Activated CD4-positive, alpha-beta T cell treated with anti-CD3 and anti-CD28 coated beads for 24 hours (primary cell): ENCODE measurements at regions not wholly inside any gene's neighbourhood (a gene's known extent, or its start where the extent isn't known, plus 50 kb on each side); places are given as distances from the start of the nearest gene placed in this dataset.
A peak's percentile ranks its signal among the peaks of the same experiment; 100 is the strongest.
"Not testable (repeated sequence)": the region's sequence is repeated elsewhere in the genome, so short reads cannot be mapped to it uniquely, and the experiment has no call there.

Experiments used
- DNase-seq, 2 donors: peaks; one replicate each; pipeline ENCODE4 v3.0.0-alpha.2; 2020; ENCODE audit warnings: low read depth in 2 of 2

DNA sequence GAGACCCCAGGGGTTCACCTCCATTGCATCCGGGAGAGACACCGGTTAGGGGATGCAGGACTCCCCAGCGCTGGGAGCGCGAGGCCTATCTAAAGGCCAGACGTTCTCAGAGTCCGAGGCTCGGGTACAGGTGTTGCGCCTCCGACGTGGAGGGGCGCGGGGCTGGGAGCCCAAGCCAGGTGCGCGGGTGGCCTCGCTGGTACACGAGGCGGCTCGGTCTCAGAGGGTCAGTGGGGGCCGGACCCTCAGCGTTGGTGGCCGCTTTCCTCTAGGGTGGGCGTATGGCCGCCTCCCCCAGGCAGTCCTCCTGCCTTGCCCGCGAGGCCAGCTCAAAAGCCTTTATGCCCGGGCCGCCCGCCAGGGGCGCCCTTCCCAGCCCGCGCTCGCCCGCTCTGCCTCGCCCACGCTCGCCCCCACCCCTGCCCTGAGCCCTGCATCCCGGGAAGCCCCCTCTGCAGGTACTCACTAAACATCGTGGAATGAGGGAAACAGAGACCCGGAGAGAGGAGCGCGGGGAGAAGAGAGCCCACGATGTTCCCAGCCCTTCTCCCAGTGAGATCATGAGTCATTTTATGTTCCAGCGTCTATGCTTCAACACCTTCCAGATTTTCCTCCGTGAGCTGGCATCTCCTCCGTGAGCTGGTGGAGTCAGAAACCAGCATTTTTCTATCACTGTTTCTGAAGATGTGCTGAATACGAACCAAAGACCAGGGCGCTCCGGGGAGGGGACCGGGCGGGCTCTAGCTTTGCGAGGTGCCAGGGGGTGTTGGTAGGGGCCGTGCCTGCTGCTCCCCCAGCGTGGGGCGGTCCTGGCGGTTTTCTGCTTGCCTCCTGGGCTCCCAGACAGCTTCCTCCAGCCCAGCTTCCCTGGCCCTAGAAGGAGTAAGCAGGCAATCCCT is 73.8 kb downstream of the DIO3 start:
- no peak for DNase-seq

DNA sequence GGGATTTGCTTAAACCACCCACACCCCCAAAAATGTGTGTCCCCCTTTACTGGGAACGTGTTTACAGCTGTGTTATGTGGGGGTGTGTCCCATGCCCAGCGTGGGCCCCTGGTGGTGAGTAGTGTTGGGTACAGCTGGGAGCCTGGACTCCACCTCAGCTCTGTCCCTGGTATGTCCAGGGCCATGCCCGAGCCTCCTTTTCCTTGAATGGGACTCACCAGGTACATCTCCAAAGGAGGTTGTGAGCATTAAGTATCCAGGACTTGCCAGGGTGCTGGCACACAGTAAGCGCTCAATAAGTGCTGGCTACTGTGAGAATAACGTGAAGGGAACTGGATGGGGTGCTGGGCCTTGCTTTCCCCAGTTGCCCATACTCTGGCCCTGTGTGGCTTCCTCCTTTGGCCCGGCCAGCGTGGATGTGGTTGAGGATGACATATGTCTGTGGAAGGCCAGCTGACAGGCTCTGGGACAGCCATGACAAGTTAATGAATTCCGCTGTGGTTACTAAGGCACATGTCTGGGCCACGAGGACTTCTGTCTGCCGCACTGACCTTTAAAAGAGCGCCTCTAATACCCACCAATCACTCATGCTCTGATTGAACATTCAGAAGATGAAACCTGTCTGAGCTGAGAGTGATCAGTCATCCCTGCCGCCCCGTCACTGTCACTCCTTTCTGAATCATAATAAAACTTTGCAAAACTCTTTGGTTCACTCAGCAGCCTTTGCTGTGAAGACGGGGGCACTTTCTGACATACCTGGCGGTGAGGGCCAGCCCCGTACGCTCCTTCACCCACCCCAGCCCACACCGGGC is 74.7 kb downstream of the DIO3 start:
- peak in 1 of 2 donors; percentile 18 for DNase-seq

DNA sequence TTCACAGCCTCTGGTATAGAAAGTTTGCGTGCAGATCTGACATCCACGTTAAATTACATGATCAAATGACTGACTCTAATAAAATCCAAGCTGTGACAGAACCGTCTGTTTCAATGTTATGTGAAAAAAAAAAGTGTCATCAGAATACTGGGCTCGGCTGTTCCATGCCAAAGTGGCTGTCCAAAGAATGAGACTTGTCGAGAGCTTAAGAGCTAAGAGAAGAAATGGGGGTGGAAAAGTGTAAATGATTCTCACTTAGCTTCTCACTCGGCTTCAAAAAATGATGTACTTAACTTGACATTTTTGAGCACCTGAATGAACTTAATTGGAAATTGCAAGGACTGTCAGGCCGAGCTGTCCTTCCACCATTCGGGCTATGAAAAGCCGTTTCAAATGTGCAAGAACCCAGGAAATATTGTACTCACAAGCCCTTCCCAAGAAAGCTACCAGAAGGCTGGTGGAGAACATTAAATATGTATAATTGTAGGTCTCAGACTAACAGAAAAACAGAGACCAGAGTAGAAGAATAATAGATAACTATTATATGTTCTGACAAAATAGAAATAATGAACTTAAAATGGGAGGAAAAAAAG is 78.0 kb downstream of the DIO3 start:
- no peak for DNase-seq

DNA sequence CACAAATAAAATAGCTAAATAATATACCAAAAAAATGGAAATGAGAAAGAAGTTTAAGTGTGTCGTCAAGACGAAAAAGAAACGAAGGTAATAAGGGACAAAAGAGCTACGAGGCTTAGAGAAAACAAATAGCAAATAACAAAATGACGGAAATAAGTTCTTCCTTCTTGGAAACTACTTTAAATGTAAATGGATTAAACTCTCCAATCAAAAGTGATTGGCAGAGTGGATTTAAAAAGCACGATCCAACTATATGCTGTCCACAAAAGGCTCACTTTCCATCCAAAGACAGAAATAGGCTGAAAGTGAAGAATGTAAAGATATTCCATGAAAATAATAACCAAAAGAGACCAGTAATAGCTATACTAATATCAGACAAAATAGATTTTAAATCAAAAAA is 82.4 kb downstream of the DIO3 start:
- DNase-seq = no peak

DNA sequence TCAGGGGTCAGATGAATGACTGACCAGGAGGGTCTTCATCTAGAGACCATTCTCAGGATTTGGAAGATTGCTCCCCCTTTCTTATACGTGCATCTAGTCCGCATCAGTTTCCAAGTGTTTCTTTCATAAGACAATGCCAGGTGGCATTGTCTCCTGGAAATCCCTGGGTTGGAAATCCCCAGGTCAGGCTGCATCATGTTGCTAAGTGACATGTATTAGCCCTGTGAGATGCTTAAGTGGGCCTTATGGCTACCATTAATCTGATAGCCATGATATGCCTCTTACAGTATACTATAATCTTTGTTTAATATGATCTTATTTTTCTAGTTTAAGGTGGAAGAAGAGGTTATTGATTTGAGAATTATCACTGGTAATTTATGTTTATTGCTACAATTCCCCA is 92.8 kb downstream of the DIO3 start:
- DNase-seq = no peak

GRCh38 chr14:101657372-101657771 is 96.1 kb downstream of the DIO3 start:
- no peak for DNase-seq

DNA sequence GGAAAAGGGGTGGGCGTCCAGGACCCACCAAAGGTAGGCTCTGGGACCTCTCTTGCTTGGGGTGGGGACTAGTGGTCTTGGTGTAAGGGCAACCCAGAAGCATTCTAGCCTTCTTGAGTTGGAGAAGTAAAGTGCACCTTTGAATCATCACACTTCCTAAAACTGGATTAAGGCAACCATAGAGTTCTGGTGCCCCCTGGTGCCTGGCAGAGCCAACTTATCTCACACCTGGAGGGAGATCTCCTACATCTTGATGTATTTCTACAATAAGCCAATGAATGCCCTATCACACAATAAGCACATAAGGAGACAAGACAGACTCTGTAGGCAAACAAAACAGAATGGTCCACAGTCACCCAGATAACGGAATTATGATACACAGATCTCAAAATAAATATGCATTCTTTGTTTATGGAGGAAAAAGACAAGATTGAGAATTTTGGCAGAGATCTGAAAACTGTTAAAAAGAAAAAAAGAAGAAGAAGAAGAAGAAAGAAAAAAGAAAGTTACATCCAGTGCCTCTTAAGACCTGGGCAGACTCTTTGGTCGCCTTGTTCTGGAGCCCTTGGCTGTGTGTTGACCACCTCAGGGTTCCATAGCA is 95.9 kb upstream of the PPP2R5C start:
- DNase-seq = peak in 1 of 2 donors; percentile 41

- DNase-seq = no peak
These were observed 95.2 kb upstream of the PPP2R5C start for GRCh38 chr14:101666264-101666663.

- no peak for DNase-seq
These were observed 91.9 kb upstream of the PPP2R5C start for GRCh38 chr14:101669629-101670028.

DNA sequence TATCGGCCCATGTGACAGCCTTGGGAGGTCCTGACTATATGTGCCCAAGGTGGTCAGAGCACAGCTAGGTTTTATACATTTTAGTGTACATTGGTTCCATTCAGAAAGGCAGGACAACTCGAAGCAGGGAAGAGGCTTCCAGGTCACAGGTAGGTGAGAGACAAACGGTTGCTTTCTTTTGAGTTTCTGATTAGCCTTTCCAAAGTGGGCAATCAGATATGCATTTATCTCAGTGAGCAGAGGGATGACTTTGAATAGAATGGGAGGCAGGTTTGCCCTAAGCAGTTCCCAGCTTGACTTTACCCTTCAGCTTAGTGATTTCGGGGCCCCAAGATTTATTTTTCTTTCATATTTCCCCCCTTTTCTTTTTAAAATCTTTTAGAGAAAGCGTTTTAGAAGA is 87.6 kb upstream of the PPP2R5C start:
- no peak for DNase-seq

DNA sequence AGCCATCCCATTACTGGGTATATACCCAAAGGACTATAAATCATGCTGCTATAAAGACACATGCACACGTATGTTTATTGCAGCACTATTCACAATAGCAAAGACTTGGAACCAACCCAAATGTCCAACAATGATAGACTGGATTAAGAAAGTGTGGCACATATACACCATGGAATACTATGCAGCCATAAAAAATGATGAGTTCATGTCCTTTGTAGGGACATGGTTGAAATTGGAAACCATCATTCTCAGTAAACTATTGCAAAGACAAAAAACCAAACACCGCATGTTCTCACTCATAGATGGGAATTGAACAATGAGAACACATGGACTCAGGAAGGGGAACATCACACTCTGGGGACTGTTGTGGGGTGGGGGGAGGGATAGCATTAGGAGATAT is 85.7 kb upstream of the PPP2R5C start:
- not testable (repeated sequence) for DNase-seq

- not testable (repeated sequence) for DNase-seq
These were observed 83.6 kb upstream of the PPP2R5C start for GRCh38 chr14:101677912-101678327.

GRCh38 chr14:101681795-101682194 is 79.7 kb upstream of the PPP2R5C start:
- DNase-seq = no peak

DNA sequence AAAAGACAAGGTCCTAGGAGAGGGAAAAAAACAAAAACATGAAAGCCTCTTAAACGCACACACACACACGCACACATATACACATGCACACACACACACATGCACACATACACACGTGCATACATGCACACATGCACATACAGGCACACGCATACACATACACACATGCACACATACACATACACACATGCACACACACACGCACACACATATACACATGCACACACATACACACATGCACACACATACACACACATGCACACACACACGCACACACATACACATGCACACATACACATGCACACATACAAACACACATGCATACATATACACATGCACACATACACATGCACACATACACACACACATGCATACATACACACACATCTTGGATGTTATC is 78.1 kb upstream of the PPP2R5C start:
- DNase-seq = no peak

- no peak for DNase-seq
These were observed 73.6 kb upstream of the PPP2R5C start for GRCh38 chr14:101687756-101688546.

DNA sequence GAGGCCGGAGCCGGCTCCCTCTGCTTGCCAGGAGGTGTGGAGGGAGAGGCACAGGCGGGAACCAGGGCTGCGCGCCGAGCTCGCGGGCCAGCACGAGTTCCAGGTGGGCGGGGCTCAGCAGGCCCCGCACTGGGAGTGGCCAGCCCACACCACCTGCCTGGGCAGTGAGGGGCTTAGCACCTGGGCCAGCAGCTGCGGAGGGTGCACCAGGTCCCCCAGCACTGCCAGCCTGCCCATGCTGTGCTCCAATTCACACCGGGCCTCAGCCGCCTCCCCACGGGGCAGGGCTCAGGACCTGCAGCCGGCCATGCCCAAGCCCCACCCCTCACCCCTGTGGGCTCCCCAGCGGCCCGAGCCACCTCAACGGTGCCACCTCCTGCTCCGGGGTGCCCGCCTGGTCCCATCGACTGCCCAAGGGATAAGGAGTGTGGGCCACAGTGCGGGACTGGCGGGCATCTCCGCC is 72.4 kb upstream of the PPP2R5C start:
- no peak for DNase-seq

DNA sequence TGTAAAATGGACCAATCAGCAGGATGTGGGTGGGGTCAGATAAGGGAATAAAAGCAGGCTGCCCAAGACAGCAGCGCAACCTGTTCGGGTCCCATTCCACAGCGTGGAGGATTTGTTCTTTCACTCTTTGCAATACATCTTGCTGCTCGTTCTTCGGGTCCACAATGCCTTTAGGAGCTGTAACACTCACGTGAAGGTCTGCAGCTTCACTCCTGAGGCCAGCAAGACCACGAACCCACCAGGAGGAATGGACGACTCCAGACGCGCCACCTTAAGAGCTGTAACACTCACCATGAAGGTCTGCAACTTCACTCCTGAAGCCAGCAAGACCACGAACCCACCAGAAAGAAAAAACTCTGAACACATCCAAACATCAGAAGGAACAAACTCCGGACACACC is 71.5 kb upstream of the PPP2R5C start:
- not testable (repeated sequence) for DNase-seq

DNA sequence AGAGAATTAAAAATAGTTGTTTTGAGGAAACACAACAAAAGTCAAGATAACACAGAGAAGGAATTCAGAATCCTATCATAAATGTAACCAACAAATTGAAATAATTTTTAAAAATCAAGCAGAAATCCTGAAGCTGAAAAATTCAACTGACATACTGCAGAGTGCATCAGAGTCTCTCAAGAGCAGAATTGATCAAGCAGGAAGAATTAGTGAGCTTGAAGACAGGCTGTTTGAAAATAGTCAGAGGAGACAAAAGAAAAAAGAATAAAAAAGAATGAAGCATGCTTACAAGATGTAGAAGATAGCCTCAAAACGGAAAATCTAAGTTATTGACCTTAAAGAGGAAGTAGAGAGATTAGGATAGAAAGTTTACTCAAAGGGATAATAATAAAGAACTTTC is 65.8 kb upstream of the PPP2R5C start:
- DNase-seq = no peak

DNA sequence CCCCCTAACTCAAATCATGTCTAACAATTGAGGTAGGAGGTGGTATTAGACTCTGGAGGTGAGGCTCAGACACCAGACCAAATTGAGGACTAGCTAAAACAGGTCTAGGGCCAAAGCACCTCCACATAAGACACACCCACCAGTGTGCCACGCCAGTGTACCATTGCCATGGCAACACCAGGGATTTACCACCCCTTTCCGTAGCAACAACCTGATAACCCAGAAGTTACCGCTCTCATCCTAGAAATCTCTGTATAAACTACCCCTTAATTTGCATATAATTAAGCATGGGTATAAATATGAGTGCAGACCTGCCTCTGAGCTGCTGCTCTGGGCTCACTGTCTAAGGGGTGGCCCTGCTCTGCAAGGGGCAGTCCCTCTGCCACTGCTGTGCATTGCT is 57.4 kb upstream of the PPP2R5C start:
- DNase-seq = no peak

- no peak for DNase-seq
These were observed 55.6 kb upstream of the PPP2R5C start for GRCh38 chr14:101705733-101706508.
